HG03045 (cell line): ENCODE measurements at regions not wholly inside any gene's neighbourhood (a gene's known extent, or its start where the extent isn't known, plus 50 kb on each side); places are given as distances from the start of the nearest gene placed in this dataset.

Experiments used
- ATAC-seq: cut with Tn5 transposase; IDR thresholded peaks from one replicate; pipeline ENCODE4 v1.9.1; 2021; ENCODE audit warnings: mild to moderate bottlenecking, moderate library complexity; ENCODE audit not compliant: unreplicated experiment

GRCh38 chr7:142347091-142347490 lies 89.2 kb upstream of the PRSS58 start:
- ATAC-seq, result no peak

- ATAC-seq, result no peak
These were observed 88.0 kb upstream of the PRSS58 start for GRCh38 chr7:142345811-142346210.

GRCh38 chr7:142338633-142339501 lies 81.0 kb upstream of the PRSS58 start:
- ATAC-seq, result no peak

- no peak for ATAC-seq
These were observed 79.5 kb upstream of the PRSS58 start for GRCh38 chr7:142337054-142338001.

GRCh38 chr7:142334806-142335205 lies 76.9 kb upstream of the PRSS58 start:
- no peak for ATAC-seq

- no peak for ATAC-seq
These were observed 76.4 kb upstream of the PRSS58 start for GRCh38 chr7:142334236-142334635.

- ATAC-seq, result no peak
These were observed 74.6 kb upstream of the PRSS58 start for GRCh38 chr7:142332421-142332820.

- ATAC-seq, result no peak
These were observed 74.1 kb upstream of the PRSS58 start for GRCh38 chr7:142331941-142332340.

- no peak for ATAC-seq
These were observed 71.4 kb upstream of the PRSS58 start for GRCh38 chr7:142329062-142329790.

- ATAC-seq, result no peak
These were observed 70.7 kb upstream of the PRSS58 start for GRCh38 chr7:142328551-142328950.

GRCh38 chr7:142327628-142328405 lies 70.0 kb upstream of the PRSS58 start:
- ATAC-seq, result no peak

GRCh38 chr7:142323706-142324105 lies 65.8 kb upstream of the PRSS58 start:
- no peak for ATAC-seq

- ATAC-seq, result no peak
These were observed 63.5 kb upstream of the PRSS58 start for GRCh38 chr7:142321391-142321790.

GRCh38 chr7:142320883-142321282 lies 63.0 kb upstream of the PRSS58 start:
- no peak for ATAC-seq

- ATAC-seq, result no peak
These were observed 62.1 kb upstream of the PRSS58 start for GRCh38 chr7:142319970-142320369.

GRCh38 chr7:142314281-142314680 lies 56.4 kb upstream of the PRSS58 start:
- no peak for ATAC-seq

- ATAC-seq, result no peak
These were observed 55.7 kb upstream of the PRSS58 start for GRCh38 chr7:142313528-142313927.

GRCh38 chr7:142311876-142312275 lies 54.0 kb upstream of the PRSS58 start:
- ATAC-seq, result no peak

GRCh38 chr7:142308918-142309317 lies 51.1 kb upstream of the PRSS58 start:
- ATAC-seq, result no peak

GRCh38 chr7:142308326-142308725 lies 50.5 kb upstream of the PRSS58 start:
- ATAC-seq, result no peak
